Neural cell (in vitro differentiated cells): ENCODE measurements at regions not wholly inside any gene's neighbourhood (a gene's known extent, or its start where the extent isn't known, plus 50 kb on each side); places are given as distances from the start of the nearest gene placed in this dataset.

Experiments
- H2AFZ ChIP-seq: fragments of 200-600, 300-800 bp; sonication (generic), shearing (Covaris generic); 2 replicates; pipeline ENCODE4 v1.6.0; 2014; ENCODE audit warnings: low read depth, mild to moderate bottlenecking, antibody characterized with exemption, low read length, moderate library complexity
- H3F3A ChIP-seq: fragments of 200-600 bp; shearing (Covaris generic); 2 replicates; pipeline ENCODE4 v1.6.1; 2016; ENCODE audit warnings: mild to moderate bottlenecking, moderate library complexity, mixed read lengths, antibody characterized with exemption, low read length; ENCODE audit not compliant: insufficient read depth, poor library complexity, severe bottlenecking
- H3K27ac ChIP-seq: fragments of 200-600, 300-800 bp; sonication (generic), shearing (Covaris generic); 2 replicates; pipeline ENCODE4 v1.5.1; 2014; ENCODE audit warnings: mild to moderate bottlenecking, low read length, moderate library complexity
- H3K27me3 ChIP-seq: fragments of 300-800, 200-600 bp; sonication (generic), shearing (Covaris generic); 2 replicates; pipeline ENCODE4 v1.6.0; 2014; ENCODE audit warnings: mild to moderate bottlenecking, low read depth, low read length, moderate library complexity; ENCODE audit not compliant: insufficient read depth
- H3K36me3 ChIP-seq: fragments of 300-800, 200-600 bp; sonication (generic), shearing (Covaris generic); 2 replicates; pipeline ENCODE4 v1.5.1; 2014; ENCODE audit warnings: mild to moderate bottlenecking, antibody characterized with exemption, low read length, moderate library complexity; ENCODE audit not compliant: insufficient read depth
- H3K4me2 ChIP-seq: fragments of 300-800, 200-600 bp; sonication (generic), shearing (Covaris generic); 2 replicates; pipeline ENCODE4 v1.6.0; 2014; ENCODE audit warnings: mild to moderate bottlenecking, low read length
- H3K4me3 ChIP-seq: fragments of 300-800, 200-600 bp; sonication (generic), shearing (Covaris generic); 2 replicates; pipeline ENCODE4 v1.5.1; 2014; ENCODE audit warnings: mild to moderate bottlenecking, low read length, moderate library complexity
- H3K79me2 ChIP-seq: fragments of 200-600 bp; shearing (Covaris generic); replicated peaks from 2 replicates; pipeline ENCODE4 v1.6.0; 2014; ENCODE audit warnings: mild to moderate bottlenecking, low read length, moderate library complexity; ENCODE audit not compliant: insufficient read depth
- H3K9ac ChIP-seq: fragments of 300-800, 200-600 bp; sonication (generic), shearing (Covaris generic); 2 replicates; pipeline ENCODE4 v1.6.1; 2016; ENCODE audit warnings: mild to moderate bottlenecking, low read length, mixed read lengths
- H3K9me2 ChIP-seq: fragments of 200-600 bp; shearing (Covaris generic); 2 replicates; pipeline ENCODE4 v1.6.1; 2016; ENCODE audit warnings: mild to moderate bottlenecking, low read length, mixed read lengths; ENCODE audit not compliant: insufficient read depth
- H3K9me3 ChIP-seq: fragments of 200-600, 300-800 bp; sonication (generic), shearing (Covaris generic); 2 replicates; pipeline ENCODE4 v1.6.1; 2016; ENCODE audit warnings: mild to moderate bottlenecking, mixed run types, low read length, moderate library complexity, mixed read lengths
- H4K20me1 ChIP-seq: fragments of 200-600 bp; shearing (Covaris generic); 2 replicates; pipeline ENCODE4 v1.6.1; 2016; ENCODE audit warnings: mild to moderate bottlenecking, mixed run types; ENCODE audit not compliant: insufficient read depth
- CTCF ChIP-seq: fragments of 450-650 bp; IDR thresholded peaks from 2 replicates; pipeline ENCODE4 v1.5.1; 2014; ENCODE audit warnings: antibody characterized with exemption, mild to moderate bottlenecking, moderate library complexity; ENCODE audit not compliant: poor library complexity, severe bottlenecking
- EP300 ChIP-seq: fragments of 450-650 bp; conservative IDR thresholded peaks from 2 replicates; pipeline ENCODE4 v1.6.1; 2014; ENCODE audit warnings: antibody characterized with exemption, mild to moderate bottlenecking, moderate library complexity; ENCODE audit not compliant: poor library complexity, severe bottlenecking
- EZH2 ChIP-seq: fragments of 200-600, 300-800 bp; shearing (Covaris generic), sonication (generic); IDR thresholded peaks from 2 replicates; pipeline ENCODE4 v1.6.1; 2014; ENCODE audit warnings: antibody characterized with exemption, low read length, borderline replicate concordance, mild to moderate bottlenecking; ENCODE audit not compliant: insufficient read depth, poor library complexity, severe bottlenecking
- MXI1 ChIP-seq: fragments of 450-650 bp; conservative IDR thresholded peaks from 2 replicates; pipeline ENCODE4 v1.6.1; 2014; ENCODE audit warnings: antibody characterized with exemption, mild to moderate bottlenecking; ENCODE audit not compliant: poor library complexity, severe bottlenecking
- POLR2AphosphoS5 ChIP-seq: IDR thresholded peaks from 2 replicates; pipeline ENCODE4 v1.6.1; 2012
- RAD21 ChIP-seq: fragments of 450-650 bp; conservative IDR thresholded peaks from 2 replicates; pipeline ENCODE4 v1.6.1; 2014; ENCODE audit warnings: antibody characterized with exemption, mild to moderate bottlenecking, moderate library complexity
- SMC3 ChIP-seq: fragments of 450-650 bp; conservative IDR thresholded peaks from 2 replicates; pipeline ENCODE4 v1.6.1; 2014; ENCODE audit warnings: antibody characterized with exemption, mild to moderate bottlenecking, moderate library complexity; ENCODE audit not compliant: poor library complexity
- TAF1 ChIP-seq: IDR thresholded peaks from 2 replicates; pipeline ENCODE4 v1.6.1; 2012; ENCODE audit warnings: low read depth
- TF ChIP-seq, protein P1 (sequence below): IDR thresholded peaks from 2 replicates; pipeline ENCODE4 v1.6.1; 2012; ENCODE audit warnings: borderline replicate concordance

GRCh38 chr4:67101612-67102011 is 443.7 kb downstream of the CENPC start:
- Histone ChIP-seq H3K9ac (no peak overlapping the region), H3K4me3 (no peak overlapping the region), H3K79me2 (no peaks in the 10 kb centered on the region), H3K27ac (peak overlapping the region; percentile 42), H3K4me2 (no peak overlapping the region), H2AFZ (no peak overlapping the region), H3F3A (no peaks in the 10 kb centered on the region), H3K9me2 (no peaks in the 10 kb centered on the region), H3K9me3 (no peaks in the 10 kb centered on the region), H3K27me3 (no peaks in the 10 kb centered on the region), H3K36me3 (no peaks in the 10 kb centered on the region), H4K20me1 (no peaks in the 10 kb centered on the region)
- TF ChIP-seq EZH2 (no peak), EP300 (peak; percentile 79), TAF1 (no peak), MXI1 (no peak), RAD21 (peak; percentile 14), POLR2AphosphoS5 (peak; percentile 99), CTCF (no peak)
- TF ChIP-seq, protein P1, sequence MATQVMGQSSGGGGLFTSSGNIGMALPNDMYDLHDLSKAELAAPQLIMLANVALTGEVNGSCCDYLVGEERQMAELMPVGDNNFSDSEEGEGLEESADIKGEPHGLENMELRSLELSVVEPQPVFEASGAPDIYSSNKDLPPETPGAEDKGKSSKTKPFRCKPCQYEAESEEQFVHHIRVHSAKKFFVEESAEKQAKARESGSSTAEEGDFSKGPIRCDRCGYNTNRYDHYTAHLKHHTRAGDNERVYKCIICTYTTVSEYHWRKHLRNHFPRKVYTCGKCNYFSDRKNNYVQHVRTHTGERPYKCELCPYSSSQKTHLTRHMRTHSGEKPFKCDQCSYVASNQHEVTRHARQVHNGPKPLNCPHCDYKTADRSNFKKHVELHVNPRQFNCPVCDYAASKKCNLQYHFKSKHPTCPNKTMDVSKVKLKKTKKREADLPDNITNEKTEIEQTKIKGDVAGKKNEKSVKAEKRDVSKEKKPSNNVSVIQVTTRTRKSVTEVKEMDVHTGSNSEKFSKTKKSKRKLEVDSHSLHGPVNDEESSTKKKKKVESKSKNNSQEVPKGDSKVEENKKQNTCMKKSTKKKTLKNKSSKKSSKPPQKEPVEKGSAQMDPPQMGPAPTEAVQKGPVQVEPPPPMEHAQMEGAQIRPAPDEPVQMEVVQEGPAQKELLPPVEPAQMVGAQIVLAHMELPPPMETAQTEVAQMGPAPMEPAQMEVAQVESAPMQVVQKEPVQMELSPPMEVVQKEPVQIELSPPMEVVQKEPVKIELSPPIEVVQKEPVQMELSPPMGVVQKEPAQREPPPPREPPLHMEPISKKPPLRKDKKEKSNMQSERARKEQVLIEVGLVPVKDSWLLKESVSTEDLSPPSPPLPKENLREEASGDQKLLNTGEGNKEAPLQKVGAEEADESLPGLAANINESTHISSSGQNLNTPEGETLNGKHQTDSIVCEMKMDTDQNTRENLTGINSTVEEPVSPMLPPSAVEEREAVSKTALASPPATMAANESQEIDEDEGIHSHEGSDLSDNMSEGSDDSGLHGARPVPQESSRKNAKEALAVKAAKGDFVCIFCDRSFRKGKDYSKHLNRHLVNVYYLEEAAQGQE, result peak; percentile 66

DNA sequence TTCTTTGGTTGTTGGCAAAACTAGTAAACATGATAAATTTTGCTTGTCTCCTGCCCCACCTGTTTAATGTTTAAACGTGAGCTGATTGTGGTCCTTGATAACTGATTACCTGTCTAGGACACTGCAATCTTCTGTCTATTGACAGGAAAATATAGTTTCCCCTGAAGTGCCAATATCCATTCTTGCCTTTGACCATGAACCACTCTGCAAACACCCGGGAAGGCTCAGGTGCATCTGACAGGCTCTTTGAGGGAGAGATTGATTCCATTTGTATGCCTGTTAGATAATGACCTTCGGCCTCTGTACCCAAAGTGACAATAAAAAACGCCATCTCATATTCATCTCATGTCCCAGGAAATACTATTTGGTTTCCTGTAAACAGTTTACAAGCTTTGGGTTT is 453.0 kb downstream of the CENPC start:
- H4K20me1 ChIP-seq, result no peaks in the 10 kb centered on the region
- no peaks in the 10 kb centered on the region for H3K27me3 ChIP-seq
- H3K4me2 ChIP-seq, result no peak overlapping the region
- no peaks in the 10 kb centered on the region for H3K36me3 ChIP-seq
- H3K79me2 ChIP-seq, result no peaks in the 10 kb centered on the region
- no peaks in the 10 kb centered on the region for H3K9me2 ChIP-seq
- no peak overlapping the region for H3K27ac ChIP-seq
- H3K4me3 ChIP-seq, result no peak overlapping the region
- no peak overlapping the region for H3K9ac ChIP-seq
- H2AFZ ChIP-seq, result no peak overlapping the region
- no peaks in the 10 kb centered on the region for H3K9me3 ChIP-seq
- TF ChIP-seq SMC3 (no peak), MXI1 (no peak), RAD21 (no peak), CTCF (no peak), EP300 (no peak), TAF1 (no peak), EZH2 (no peak), POLR2AphosphoS5 (no peak)
- TF ChIP-seq, protein P1, result no peak
- H3F3A ChIP-seq, result no peaks in the 10 kb centered on the region
